ENCODE measurements at regions not wholly inside any gene's neighbourhood (a gene's known extent, or its start where the extent isn't known, plus 50 kb on each side); places are given as distances from the start of the nearest gene placed in this dataset.

DNA sequence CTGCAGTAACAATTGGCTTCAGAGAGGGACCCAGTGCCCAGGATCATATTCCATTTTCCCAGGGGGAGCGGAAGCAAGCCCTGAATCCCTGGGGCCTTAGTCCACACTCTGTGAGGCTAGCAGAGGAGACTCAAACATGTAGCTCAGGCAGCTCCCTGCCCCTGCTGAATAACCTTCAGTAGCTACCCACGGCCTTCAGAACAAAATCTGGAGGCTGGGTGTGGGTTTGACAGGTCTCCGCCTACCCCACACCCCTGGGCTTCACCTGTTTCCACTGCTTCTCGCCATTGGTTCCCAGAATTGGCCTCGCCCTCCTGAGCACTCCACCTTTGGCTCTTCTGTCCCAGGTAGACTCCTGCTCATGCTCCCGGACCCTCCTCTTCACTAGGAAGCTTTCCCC lies 93.6 kb upstream of the ATP2B2 start:
- intact Hi-C loops (cut with micrococcal nuclease), result no loop called here
- Histone ChIP-seq H4K20me1 (replicated peaks; ENCODE audit: control insufficient read depth, extremely low read depth, insufficient read depth, low read length) (no peaks in the 10 kb centered on the region), H3K9me1 (replicated peaks; ENCODE audit: control insufficient read depth, extremely low read depth, insufficient read depth, low read length) (no peaks in the 10 kb centered on the region), H3K27ac (ENCODE audit: insufficient read depth, low read depth, low read length) (no peak overlapping the region), H3K9ac (replicated peaks; ENCODE audit: extremely low read depth, insufficient read depth, low read length) (no peak overlapping the region), H3K4me3 (replicated peaks in 1 of 3; ENCODE audit: insufficient read depth in 1 of 3, low read depth in 1 of 3, low read length in 3 of 3) (no peak overlapping the region), H3K4me2 (ENCODE audit: insufficient read depth, low read length) (no peak overlapping the region), H3K9me3 (replicated peaks; ENCODE audit: control insufficient read depth, insufficient read depth, low read length) (no peaks in the 10 kb centered on the region), H3K4me1 (ENCODE audit: control insufficient read depth, extremely low read depth, insufficient read depth, low read length) (no peaks in the 10 kb centered on the region), H2AFZ (ENCODE audit: low read depth, low read length) (no peak overlapping the region), H3K36me3 (ENCODE audit: control insufficient read depth in 2 of 2, extremely low read depth in 1 of 2, insufficient read depth in 2 of 2, low read length in 2 of 2) (no peaks in the 10 kb centered on the region), H3K27me3 (ENCODE audit: control insufficient read depth in 2 of 2, insufficient read depth in 2 of 2, low read length in 2 of 2) (no peaks in the 10 kb centered on the region), H3K79me2 (ENCODE audit: control insufficient read depth, insufficient read depth, low read length) (no peaks in the 10 kb centered on the region)
- no TSS peak for BruUV-seq (replicated peaks)
- CTCF ChIA-PET, result no interaction called here
- no peak for DNase-seq (ENCODE audit: low read depth, low spot score)
- dilution Hi-C loops (cut with MboI; ENCODE audit: extremely low pct_ligation_motif_present, low sequenced_read_pairs), result no loop called here
- FAIRE-seq, result no peak
- TF ChIP-seq POLR2A (IDR thresholded peaks at IDR 0.05; ENCODE audit: low read depth, low read length) (no peak), FOS (IDR thresholded peaks at IDR 0.05; ENCODE audit: borderline replicate concordance, insufficient read depth, low read length) (no peak), EZH2 (IDR thresholded peaks at IDR 0.05; ENCODE audit: borderline replicate concordance, low read depth, low read length, severe bottlenecking) (no peak), JUN (IDR thresholded peaks at IDR 0.05; ENCODE audit: borderline replicate concordance, insufficient read depth, insufficient read length, low read depth) (no peak), MYC (IDR thresholded peaks at IDR 0.05; ENCODE audit: low read depth, low read length) (no peak), POLR2AphosphoS5 (IDR thresholded peaks at IDR 0.05; ENCODE audit: insufficient read depth, low read depth, low read length) (no peak), GATA2 (IDR thresholded peaks at IDR 0.05; ENCODE audit: insufficient read depth, insufficient read length, low read depth, low read length) (no peak)
- TF ChIP-seq, protein P1, sequence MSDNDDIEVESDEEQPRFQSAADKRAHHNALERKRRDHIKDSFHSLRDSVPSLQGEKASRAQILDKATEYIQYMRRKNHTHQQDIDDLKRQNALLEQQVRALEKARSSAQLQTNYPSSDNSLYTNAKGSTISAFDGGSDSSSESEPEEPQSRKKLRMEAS (IDR thresholded peaks at IDR 0.05; ENCODE audit: insufficient read depth, insufficient read length), result no peak
- TF ChIP-seq, protein P2, sequence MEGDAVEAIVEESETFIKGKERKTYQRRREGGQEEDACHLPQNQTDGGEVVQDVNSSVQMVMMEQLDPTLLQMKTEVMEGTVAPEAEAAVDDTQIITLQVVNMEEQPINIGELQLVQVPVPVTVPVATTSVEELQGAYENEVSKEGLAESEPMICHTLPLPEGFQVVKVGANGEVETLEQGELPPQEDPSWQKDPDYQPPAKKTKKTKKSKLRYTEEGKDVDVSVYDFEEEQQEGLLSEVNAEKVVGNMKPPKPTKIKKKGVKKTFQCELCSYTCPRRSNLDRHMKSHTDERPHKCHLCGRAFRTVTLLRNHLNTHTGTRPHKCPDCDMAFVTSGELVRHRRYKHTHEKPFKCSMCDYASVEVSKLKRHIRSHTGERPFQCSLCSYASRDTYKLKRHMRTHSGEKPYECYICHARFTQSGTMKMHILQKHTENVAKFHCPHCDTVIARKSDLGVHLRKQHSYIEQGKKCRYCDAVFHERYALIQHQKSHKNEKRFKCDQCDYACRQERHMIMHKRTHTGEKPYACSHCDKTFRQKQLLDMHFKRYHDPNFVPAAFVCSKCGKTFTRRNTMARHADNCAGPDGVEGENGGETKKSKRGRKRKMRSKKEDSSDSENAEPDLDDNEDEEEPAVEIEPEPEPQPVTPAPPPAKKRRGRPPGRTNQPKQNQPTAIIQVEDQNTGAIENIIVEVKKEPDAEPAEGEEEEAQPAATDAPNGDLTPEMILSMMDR (IDR thresholded peaks at IDR 0.05; ENCODE audit: extremely low read depth in 1 of 2, insufficient read depth in 1 of 2, low read depth in 1 of 2, low read length in 2 of 2), result no peak
- POLR2A ChIA-PET, result no interaction called here
